Spleen (tissue), 11 donors: ENCODE measurements at regions not wholly inside any gene's neighbourhood (a gene's known extent, or its start where the extent isn't known, plus 50 kb on each side); places are given as distances from the start of the nearest gene placed in this dataset.

Experiments used
- DNase-seq: peaks from one replicate; pipeline ENCODE4 v3.0.0-alpha.2; 2020
- H3K27ac ChIP-seq, 8 donors: fragments of 200-600 bp; sonication (generic) in 7 of 8; 1 replicate in 4 of 8; 2 replicates in 4 of 8; pipeline versions ENCODE4 v1.5.0 to v1.8.0; 2016 to 2021; ENCODE audit warnings: inconsistent platforms in 4 of 8, mild to moderate bottlenecking in 4 of 8, moderate library complexity in 1 of 8
- H3K27me3 ChIP-seq, 7 donors: fragments of 200-600 bp; sonication (generic) in 6 of 7; replicated peaks in 1 of 7; 1 replicate in 4 of 7; 2 replicates in 3 of 7; pipeline versions ENCODE4 v1.5.0 to v1.8.0; 2016 to 2021; ENCODE audit warnings: inconsistent platforms in 3 of 7, mild to moderate bottlenecking in 1 of 7
- H3K36me3 ChIP-seq, 6 donors: fragments of 200-600 bp; sonication (generic) in 5 of 6; 1 replicate in 4 of 6; 2 replicates in 2 of 6; pipeline versions ENCODE4 v1.5.0 to v1.8.0; 2016 to 2021; ENCODE audit warnings: inconsistent platforms in 2 of 6
- H3K4me1 ChIP-seq, 6 donors: fragments of 200-600 bp; sonication (generic) in 5 of 6; 1 replicate in 3 of 6; 2 replicates in 3 of 6; pipeline versions ENCODE4 v1.5.0 to v1.8.0; 2016 to 2021; ENCODE audit warnings: inconsistent platforms in 3 of 6
- H3K4me3 ChIP-seq, 8 donors: fragments of 200-600 bp; sonication (generic) in 7 of 8; 1 replicate in 4 of 8; 2 replicates in 4 of 8; pipeline versions ENCODE4 v1.5.0 to v1.8.0; 2016 to 2021; ENCODE audit warnings: inconsistent platforms in 4 of 8, mild to moderate bottlenecking in 4 of 8, moderate library complexity in 2 of 8
- H3K9me3 ChIP-seq, 8 donors: fragments of 200-600 bp; sonication (generic) in 7 of 8; 1 replicate in 4 of 8; 2 replicates in 4 of 8; pipeline versions ENCODE4 v1.5.0 to v1.8.0; 2016 to 2021; ENCODE audit warnings: inconsistent platforms in 4 of 8
- CTCF ChIP-seq, 11 experiments: fragments of 200-600 bp in 7 of 11; fragments of 450-650 bp in 4 of 11; sonication (generic) in 4 of 11; IDR thresholded peaks in 8 of 11; conservative IDR thresholded peaks in 3 of 11; 1 replicate in 7 of 11; 2 replicates in 4 of 11; pipeline versions ENCODE4 v1.4.0 to v1.8.0; 2016 to 2021; ENCODE audit warnings: antibody characterized with exemption in 11 of 11, inconsistent platforms in 4 of 11, mild to moderate bottlenecking in 1 of 11
- POLR2A ChIP-seq, 3 donors: fragments of 450-650 bp; IDR thresholded peaks; one replicate each; pipeline ENCODE4 v1.5.1; 2017; ENCODE audit warnings: antibody characterized with exemption in 3 of 3, mild to moderate bottlenecking in 1 of 3
- POLR2AphosphoS5 ChIP-seq, 3 donors: sonication (generic); formaldehyde crosslinking; IDR thresholded peaks; one replicate each; pipeline ENCODE4 v1.5.1; 2017; ENCODE audit warnings: antibody characterized with exemption in 3 of 3
- WGBS, 5 donors: extraction: QIAGEN DNeasy Blood & Tissue Kit in 3 of 5; methylation state at CpG; one replicate each; pipeline versions ENCODE4 v1.1.5 to v1.1.7; 2013 to 2018; 5-methylcytosine and 5-hydroxymethylcytosine counted together
- intact Hi-C: fragments of 100-400 bp; cut with DNase I; formaldehyde crosslinking; loops from one replicate; pipeline ENCODE4 v1.15.0; 2023; ENCODE audit warnings: low total_unique reads
- donor health status: healthy with polysubstance abuse.
- donor health status: DM: no; HTN: no; CAD: no; lungs with moderate emphysema.
- donor health status: DM: no; HTN: no; CAD: no.
- donor health status: Bipolar disorder and iron deficiency.
- donor health status: healthy.
- donor health status: DM: no; HTN: no; CAD: no.
- donor health status: DM: yes; HTN: yes; CAD: no.

GRCh38 chr1:220369511-220369910 lies 97.3 kb upstream of the RAB3GAP2 start:
- no peak for TF ChIP-seq CTCF (IDR thresholded peaks at IDR 0.05 in 8 of 11, conservative IDR thresholded peaks at IDR 0.05 in 3 of 11)
- TF ChIP-seq POLR2A (IDR thresholded peaks at IDR 0.05) = no peak
- TF ChIP-seq POLR2AphosphoS5 (IDR thresholded peaks at IDR 0.05) = no peak
- Histone ChIP-seq H3K27me3 (no peaks in the 10 kb centered on the region), H3K9me3 (peaks cover 0 to 10% (median 3%) of the 10 kb centered on the region in 8 donors), H3K4me3 (no peak overlapping the region), H3K36me3 (no peaks in the 10 kb centered on the region), H3K4me1 (peaks cover 0 to 7% (median 0%) of the 10 kb centered on the region in 6 donors), H3K27ac (no peak overlapping the region)
- DNase-seq = no peak
- 45 to 57% (median 48%) methylated on average over 3 of the region's 3 CpGs for WGBS, 5 donors
- intact Hi-C loops = no loop called here

GRCh38 chr1:220368352-220369265 lies 96.4 kb upstream of the RAB3GAP2 start:
- intact Hi-C loops = no loop called here
- Histone ChIP-seq H3K4me1 (peaks cover 0 to 7% (median 0%) of the 10 kb centered on the region in 6 donors), H3K9me3 (peaks cover 0 to 10% (median 3%) of the 10 kb centered on the region in 8 donors), H3K27ac (no peak overlapping the region), H3K4me3 (no peak overlapping the region), H3K36me3 (no peaks in the 10 kb centered on the region), H3K27me3 (no peaks in the 10 kb centered on the region)
- TF ChIP-seq POLR2A (IDR thresholded peaks at IDR 0.05) (no peak), CTCF (IDR thresholded peaks at IDR 0.05 in 8 of 11, conservative IDR thresholded peaks at IDR 0.05 in 3 of 11) (no peak), POLR2AphosphoS5 (IDR thresholded peaks at IDR 0.05) (no peak)
- 70 to 84% (median 75%) methylated on average over 7 of the region's 7 CpGs for WGBS, 5 donors
- no peak for DNase-seq

GRCh38 chr1:220367833-220368232 lies 95.6 kb upstream of the RAB3GAP2 start:
- Histone ChIP-seq H3K27ac (no peak overlapping the region), H3K4me1 (peaks cover 0 to 7% (median 0%) of the 10 kb centered on the region in 6 donors), H3K36me3 (no peaks in the 10 kb centered on the region), H3K27me3 (peaks cover 0 to 4% (median 0%) of the 10 kb centered on the region in 7 donors), H3K4me3 (no peak overlapping the region), H3K9me3 (peaks cover 0 to 10% (median 3%) of the 10 kb centered on the region in 8 donors)
- TF ChIP-seq CTCF (IDR thresholded peaks at IDR 0.05 in 8 of 11, conservative IDR thresholded peaks at IDR 0.05 in 3 of 11) (no peak), POLR2AphosphoS5 (IDR thresholded peaks at IDR 0.05) (no peak), POLR2A (IDR thresholded peaks at IDR 0.05) (no peak)
- intact Hi-C loops = no loop called here
- 86 to 95% (median 88%) methylated on average over 3 of the region's 3 CpGs for WGBS, 5 donors
- DNase-seq = no peak

- Histone ChIP-seq H3K9me3 (peaks cover 0 to 10% (median 3%) of the 10 kb centered on the region in 8 donors), H3K27ac (no peak overlapping the region), H3K4me1 (peaks cover 0 to 7% (median 0%) of the 10 kb centered on the region in 6 donors), H3K27me3 (peaks cover 0 to 4% (median 0%) of the 10 kb centered on the region in 7 donors), H3K36me3 (no peaks in the 10 kb centered on the region), H3K4me3 (no peak overlapping the region)
- intact Hi-C loops = no loop called here
- WGBS, 5 donors = 85 to 93% (median 90%) methylated on average over 2 of the region's 2 CpGs
- TF ChIP-seq POLR2AphosphoS5 (IDR thresholded peaks at IDR 0.05) (no peak), POLR2A (IDR thresholded peaks at IDR 0.05) (no peak), CTCF (IDR thresholded peaks at IDR 0.05 in 8 of 11, conservative IDR thresholded peaks at IDR 0.05 in 3 of 11) (no peak)
- no peak for DNase-seq
Observed at GRCh38 chr1:220366269-220366668, 94.0 kb upstream of the RAB3GAP2 start.
